Fibroblast of skin of left quadriceps (primary cell): ENCODE measurements at regions not wholly inside any gene's neighbourhood (a gene's known extent, or its start where the extent isn't known, plus 50 kb on each side); places are given as distances from the start of the nearest gene placed in this dataset.

Experiments used
- DNase-seq, 2 experiments: peaks; one replicate each; pipeline ENCODE4 v3.0.0-alpha.2; 2013; ENCODE audit warnings: low read depth in 2 of 2

GRCh38 chr16:74100395-74101326 lies 196.0 kb upstream of the PSMD7 start:
- DNase-seq = no peak

- no peak for DNase-seq
These were observed 197.1 kb upstream of the PSMD7 start for GRCh38 chr16:74099530-74099929.

- no peak for DNase-seq
These were observed 201.7 kb upstream of the PSMD7 start for GRCh38 chr16:74094962-74095361.

- DNase-seq = no peak
These were observed 202.1 kb upstream of the PSMD7 start for GRCh38 chr16:74094514-74094913.

- no peak for DNase-seq
These were observed 204.3 kb upstream of the PSMD7 start for GRCh38 chr16:74092336-74092735.

GRCh38 chr16:74090871-74091270 lies 205.7 kb upstream of the PSMD7 start:
- no peak for DNase-seq

- no peak for DNase-seq
These were observed 213.1 kb upstream of the PSMD7 start for GRCh38 chr16:74083541-74083940.

GRCh38 chr16:74080311-74080710 lies 216.3 kb upstream of the PSMD7 start:
- DNase-seq = no peak

- no peak for DNase-seq
These were observed 217.4 kb upstream of the PSMD7 start for GRCh38 chr16:74079232-74079586.

GRCh38 chr16:74078511-74079231 lies 217.9 kb upstream of the PSMD7 start:
- DNase-seq = no peak

GRCh38 chr16:74076568-74076967 lies 220.0 kb upstream of the PSMD7 start:
- no peak for DNase-seq

GRCh38 chr16:74075393-74075792 lies 221.2 kb upstream of the PSMD7 start:
- DNase-seq = no peak

GRCh38 chr16:74073456-74073855 lies 223.2 kb upstream of the PSMD7 start:
- DNase-seq = peak; percentile 9 to 14

- DNase-seq = no peak
These were observed 224.5 kb upstream of the PSMD7 start for GRCh38 chr16:74071996-74072535.

GRCh38 chr16:74070237-74070636 lies 226.4 kb upstream of the PSMD7 start:
- no peak for DNase-seq

- peak; percentile 6 to 16 for DNase-seq
These were observed 232.4 kb upstream of the PSMD7 start for GRCh38 chr16:74064120-74064735.

GRCh38 chr16:74053826-74054225 lies 242.8 kb upstream of the PSMD7 start:
- no peak for DNase-seq

GRCh38 chr16:74053312-74053711 lies 243.3 kb upstream of the PSMD7 start:
- no peak for DNase-seq

GRCh38 chr16:74052016-74052415 lies 244.6 kb upstream of the PSMD7 start:
- DNase-seq = no peak

- no peak for DNase-seq
These were observed 247.6 kb upstream of the PSMD7 start for GRCh38 chr16:74049027-74049426.

- no peak for DNase-seq
These were observed 250.1 kb upstream of the PSMD7 start for GRCh38 chr16:74046524-74046923.

- DNase-seq = no peak
These were observed 251.1 kb upstream of the PSMD7 start for GRCh38 chr16:74045513-74045912.
